ENCODE measurements at regions not wholly inside any gene's neighbourhood (a gene's known extent, or its start where the extent isn't known, plus 50 kb on each side); places are given as distances from the start of the nearest gene placed in this dataset.
"Not testable (repeated sequence)": the region's sequence is repeated elsewhere in the genome, so short reads cannot be mapped to it uniquely, and the experiment has no call there.

GRCh38 chr2:67600222-67600871, 203.2 kb downstream of the ETAA1 start:
- TF ChIP-seq EZH2 (IDR thresholded peaks at IDR 0.05) (no peak), POLR2AphosphoS5 (IDR thresholded peaks at IDR 0.05; ENCODE audit: borderline replicate concordance, low read depth, low read length) (no peak), FOXP2 (optimal IDR thresholded peaks at IDR 0.05; ENCODE audit: control extremely low read depth, extremely low read length, insufficient read depth) (no peak)
- DNase-seq (ENCODE audit: low read depth, low spot score) = no peak
- Histone ChIP-seq H3K27ac (peak overlapping the region; percentile 13; the same call in 1 of the 2 replicates), H3K9me3 (ENCODE audit: low read depth, low read length) (no peaks in the 10 kb centered on the region), H3K9ac (ENCODE audit: insufficient read length) (no peak overlapping the region), H3K36me3 (ENCODE audit: insufficient read depth, low read length) (no peaks in the 10 kb centered on the region), H3K4me3 (no peak overlapping the region)

GRCh38 chr2:67600946-67601345, 203.8 kb downstream of the ETAA1 start:
- Histone ChIP-seq H3K9ac (ENCODE audit: insufficient read length) (no peak overlapping the region), H3K4me3 (no peak overlapping the region), H3K27ac (no peak overlapping the region), H3K9me3 (ENCODE audit: low read depth, low read length) (no peaks in the 10 kb centered on the region), H3K36me3 (ENCODE audit: insufficient read depth, low read length) (no peaks in the 10 kb centered on the region)
- TF ChIP-seq POLR2AphosphoS5 (IDR thresholded peaks at IDR 0.05; ENCODE audit: borderline replicate concordance, low read depth, low read length) (no peak), FOXP2 (optimal IDR thresholded peaks at IDR 0.05; ENCODE audit: control extremely low read depth, extremely low read length, insufficient read depth) (no peak), EZH2 (IDR thresholded peaks at IDR 0.05) (no peak)
- DNase-seq (ENCODE audit: low read depth, low spot score) = no peak

GRCh38 chr2:67604360-67604759, 207.2 kb downstream of the ETAA1 start:
- H3K27ac ChIP-seq = no peak overlapping the region
- no peaks in the 10 kb centered on the region for H3K9me3 ChIP-seq (ENCODE audit: low read depth, low read length)
- H3K36me3 ChIP-seq (ENCODE audit: insufficient read depth, low read length) = no peaks in the 10 kb centered on the region
- no peak overlapping the region for H3K4me3 ChIP-seq
- TF ChIP-seq FOXP2 (optimal IDR thresholded peaks at IDR 0.05; ENCODE audit: control extremely low read depth, extremely low read length, insufficient read depth) = no peak
- no peak for TF ChIP-seq EZH2 (IDR thresholded peaks at IDR 0.05)
- TF ChIP-seq POLR2AphosphoS5 (IDR thresholded peaks at IDR 0.05; ENCODE audit: borderline replicate concordance, low read depth, low read length) = no peak
- no peak for DNase-seq (ENCODE audit: low read depth, low spot score)
- H3K9ac ChIP-seq (ENCODE audit: insufficient read length) = no peak overlapping the region

- Histone ChIP-seq H3K27ac (no peak overlapping the region), H3K4me3 (no peak overlapping the region), H3K9ac (ENCODE audit: insufficient read length) (no peak overlapping the region), H3K9me3 (ENCODE audit: low read depth, low read length) (no peaks in the 10 kb centered on the region), H3K36me3 (ENCODE audit: insufficient read depth, low read length) (no peaks in the 10 kb centered on the region)
- DNase-seq (ENCODE audit: low read depth, low spot score) = no peak
- TF ChIP-seq FOXP2 (optimal IDR thresholded peaks at IDR 0.05; ENCODE audit: control extremely low read depth, extremely low read length, insufficient read depth) = no peak
- no peak for TF ChIP-seq POLR2AphosphoS5 (IDR thresholded peaks at IDR 0.05; ENCODE audit: borderline replicate concordance, low read depth, low read length)
- TF ChIP-seq EZH2 (IDR thresholded peaks at IDR 0.05) = no peak
These were observed 215.5 kb downstream of the ETAA1 start for GRCh38 chr2:67612576-67613042.

GRCh38 chr2:67613227-67613626, 216.1 kb downstream of the ETAA1 start:
- TF ChIP-seq FOXP2 (optimal IDR thresholded peaks at IDR 0.05; ENCODE audit: control extremely low read depth, extremely low read length, insufficient read depth) (no peak), EZH2 (IDR thresholded peaks at IDR 0.05) (no peak), POLR2AphosphoS5 (IDR thresholded peaks at IDR 0.05; ENCODE audit: borderline replicate concordance, low read depth, low read length) (no peak)
- no peaks in the 10 kb centered on the region for H3K9me3 ChIP-seq (ENCODE audit: low read depth, low read length)
- DNase-seq (ENCODE audit: low read depth, low spot score) = no peak
- H3K27ac ChIP-seq = no peak overlapping the region
- H3K4me3 ChIP-seq = no peak overlapping the region
- H3K36me3 ChIP-seq (ENCODE audit: insufficient read depth, low read length) = no peaks in the 10 kb centered on the region
- H3K9ac ChIP-seq (ENCODE audit: insufficient read length) = no peak overlapping the region

GRCh38 chr2:67614454-67614853, 217.3 kb downstream of the ETAA1 start:
- no peak overlapping the region for H3K9ac ChIP-seq (ENCODE audit: insufficient read length)
- H3K9me3 ChIP-seq (ENCODE audit: low read depth, low read length) = no peaks in the 10 kb centered on the region
- TF ChIP-seq FOXP2 (optimal IDR thresholded peaks at IDR 0.05; ENCODE audit: control extremely low read depth, extremely low read length, insufficient read depth) = no peak
- no peak for TF ChIP-seq EZH2 (IDR thresholded peaks at IDR 0.05)
- no peak for TF ChIP-seq POLR2AphosphoS5 (IDR thresholded peaks at IDR 0.05; ENCODE audit: borderline replicate concordance, low read depth, low read length)
- no peak for DNase-seq (ENCODE audit: low read depth, low spot score)
- no peaks in the 10 kb centered on the region for H3K36me3 ChIP-seq (ENCODE audit: insufficient read depth, low read length)
- no peak overlapping the region for H3K4me3 ChIP-seq
- no peak overlapping the region for H3K27ac ChIP-seq

- Histone ChIP-seq H3K9ac (ENCODE audit: insufficient read length) (no peak overlapping the region), H3K4me3 (no peak overlapping the region), H3K36me3 (ENCODE audit: insufficient read depth, low read length) (no peaks in the 10 kb centered on the region), H3K27ac (no peak overlapping the region), H3K9me3 (ENCODE audit: low read depth, low read length) (no peaks in the 10 kb centered on the region)
- no peak for TF ChIP-seq POLR2AphosphoS5 (IDR thresholded peaks at IDR 0.05; ENCODE audit: borderline replicate concordance, low read depth, low read length)
- no peak for TF ChIP-seq EZH2 (IDR thresholded peaks at IDR 0.05)
- DNase-seq (ENCODE audit: low read depth, low spot score) = peak; percentile 16
These were observed 219.6 kb downstream of the ETAA1 start for GRCh38 chr2:67616749-67617148.

GRCh38 chr2:67619204-67619603, 222.1 kb downstream of the ETAA1 start:
- no peak for DNase-seq (ENCODE audit: low read depth, low spot score)
- Histone ChIP-seq H3K36me3 (ENCODE audit: insufficient read depth, low read length) (no peaks in the 10 kb centered on the region), H3K27ac (no peak overlapping the region), H3K9ac (ENCODE audit: insufficient read length) (no peak overlapping the region), H3K4me3 (no peak overlapping the region), H3K9me3 (ENCODE audit: low read depth, low read length) (no peaks in the 10 kb centered on the region)
- TF ChIP-seq EZH2 (IDR thresholded peaks at IDR 0.05) (no peak), FOXP2 (optimal IDR thresholded peaks at IDR 0.05; ENCODE audit: control extremely low read depth, extremely low read length, insufficient read depth) (no peak), POLR2AphosphoS5 (IDR thresholded peaks at IDR 0.05; ENCODE audit: borderline replicate concordance, low read depth, low read length) (no peak)

GRCh38 chr2:67623741-67624140, 226.6 kb downstream of the ETAA1 start:
- not testable (repeated sequence) for DNase-seq (ENCODE audit: low read depth, low spot score); H3K9me3 ChIP-seq (ENCODE audit: low read depth, low read length); H3K36me3 ChIP-seq (ENCODE audit: insufficient read depth, low read length); H3K9ac ChIP-seq (ENCODE audit: insufficient read length); H3K4me3 ChIP-seq; H3K27ac ChIP-seq

Measured in SK-N-MC (cell line).